Kasumi-1 (cell line): ENCODE measurements at regions not wholly inside any gene's neighbourhood (a gene's known extent, or its start where the extent isn't known, plus 50 kb on each side); places are given as distances from the start of the nearest gene placed in this dataset.

Experiments
- DNase-seq, 2 experiments: peaks; one replicate each; lab custom pipeline; 2025; lab: John Stamatoyannopoulos, UW

DNA sequence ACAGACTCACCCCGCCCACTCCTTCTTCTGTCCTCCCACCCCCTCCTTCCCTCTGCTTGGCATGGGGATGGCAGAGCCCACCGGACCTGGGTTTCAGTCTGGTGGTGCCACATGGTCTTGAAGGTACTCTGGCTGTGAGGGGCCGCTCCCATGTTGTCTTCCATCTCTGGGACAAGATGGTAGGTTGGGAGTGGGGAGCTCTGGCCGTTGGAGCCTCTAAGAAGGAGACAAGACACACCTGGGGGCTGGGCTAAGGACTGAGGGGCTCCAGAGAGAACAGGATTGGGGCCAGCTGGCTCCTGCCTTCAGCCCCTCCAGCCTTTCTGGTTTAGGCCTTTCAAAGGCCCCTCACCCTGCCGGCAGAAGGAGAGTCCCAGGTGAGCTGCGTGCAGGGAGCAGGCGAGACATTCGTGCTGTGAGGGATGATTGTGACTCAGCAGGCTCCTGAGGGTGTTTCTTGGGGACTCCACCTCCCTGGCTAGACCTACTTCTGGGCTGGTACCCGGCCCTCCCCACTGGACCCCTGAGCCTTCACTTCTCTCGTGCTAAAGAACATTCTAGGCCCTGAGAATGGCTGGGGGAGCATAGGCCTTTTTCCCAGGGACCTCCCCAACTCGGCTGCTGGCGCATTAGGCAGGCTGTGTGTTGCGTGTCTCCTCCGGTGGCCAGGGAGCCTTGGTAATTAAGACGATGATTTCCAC, 128.2 kb upstream of the HAAO start:
- DNase-seq: no peak

GRCh38 chr2:42918671-42919318, 126.4 kb upstream of the HAAO start:
- no peak for DNase-seq

GRCh38 chr2:42918041-42918440, 125.7 kb upstream of the HAAO start:
- DNase-seq: no peak

DNA sequence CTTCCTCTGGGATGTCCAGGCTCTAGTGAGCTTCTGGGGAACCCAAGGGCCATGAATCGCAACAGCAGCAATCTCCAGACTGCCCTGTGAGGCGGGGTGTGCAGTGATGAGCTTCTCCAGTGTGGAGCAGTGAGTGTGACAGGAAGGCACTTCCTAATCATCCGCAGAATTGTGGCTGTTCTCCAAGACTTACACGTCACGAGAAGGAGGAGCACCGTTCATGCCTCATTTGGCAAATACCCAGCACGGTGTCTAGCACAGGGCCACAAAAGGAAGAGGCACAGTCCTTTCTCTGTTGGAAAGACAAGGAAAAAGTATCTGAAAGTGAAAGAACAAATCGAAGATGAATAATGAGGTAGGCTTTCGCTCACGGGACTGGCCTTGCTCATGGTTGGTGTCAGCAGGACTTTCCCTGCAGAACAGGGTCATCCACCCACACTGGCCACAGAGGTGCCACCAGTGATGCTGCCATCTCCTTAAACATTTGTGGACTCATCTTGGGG, 125.1 kb upstream of the HAAO start:
- no peak for DNase-seq

DNA sequence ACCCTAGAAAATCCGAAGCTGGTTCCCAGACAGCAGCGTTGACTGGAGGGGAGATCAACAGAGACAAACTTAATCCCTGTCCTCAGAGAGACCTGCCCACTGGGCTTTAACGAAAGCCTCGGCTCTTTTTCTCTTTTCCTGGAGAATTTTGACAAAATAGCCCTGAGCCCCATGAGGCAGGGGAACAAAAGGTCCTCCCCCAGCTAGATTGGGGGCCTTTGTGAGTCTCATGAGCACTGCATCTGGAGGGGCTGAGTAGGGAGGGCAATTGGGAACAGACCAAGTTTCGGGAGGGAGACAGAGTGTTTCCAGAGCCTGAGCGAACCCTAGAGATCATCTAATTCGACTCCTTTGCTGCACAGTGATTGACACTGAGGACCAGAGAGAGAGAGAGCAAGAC, 123.9 kb upstream of the HAAO start:
- no peak for DNase-seq

GRCh38 chr2:42914860-42915259, 122.5 kb upstream of the HAAO start:
- no peak for DNase-seq

DNA sequence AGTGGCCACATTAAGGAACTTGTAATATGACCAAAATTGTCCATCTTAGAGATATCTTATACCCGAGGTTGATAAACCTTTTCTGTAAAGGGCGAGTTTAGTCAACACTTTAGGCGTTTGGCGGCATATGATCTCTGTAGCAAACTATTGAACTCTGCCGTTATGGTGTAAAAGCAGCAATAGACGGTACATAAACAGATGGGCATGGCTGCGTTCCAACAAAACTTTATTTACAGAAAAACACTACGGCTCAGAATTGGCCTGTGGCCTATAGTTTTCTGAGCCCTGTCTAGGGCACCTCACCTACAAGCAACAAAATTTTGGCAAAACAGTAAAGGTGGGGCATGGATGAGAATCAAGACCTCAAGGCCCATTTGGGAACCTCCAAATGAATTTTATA, 121.9 kb upstream of the HAAO start:
- no peak for DNase-seq

- DNase-seq: peak; percentile 63
These were observed 121.0 kb upstream of the HAAO start for GRCh38 chr2:42913280-42913878.

DNA sequence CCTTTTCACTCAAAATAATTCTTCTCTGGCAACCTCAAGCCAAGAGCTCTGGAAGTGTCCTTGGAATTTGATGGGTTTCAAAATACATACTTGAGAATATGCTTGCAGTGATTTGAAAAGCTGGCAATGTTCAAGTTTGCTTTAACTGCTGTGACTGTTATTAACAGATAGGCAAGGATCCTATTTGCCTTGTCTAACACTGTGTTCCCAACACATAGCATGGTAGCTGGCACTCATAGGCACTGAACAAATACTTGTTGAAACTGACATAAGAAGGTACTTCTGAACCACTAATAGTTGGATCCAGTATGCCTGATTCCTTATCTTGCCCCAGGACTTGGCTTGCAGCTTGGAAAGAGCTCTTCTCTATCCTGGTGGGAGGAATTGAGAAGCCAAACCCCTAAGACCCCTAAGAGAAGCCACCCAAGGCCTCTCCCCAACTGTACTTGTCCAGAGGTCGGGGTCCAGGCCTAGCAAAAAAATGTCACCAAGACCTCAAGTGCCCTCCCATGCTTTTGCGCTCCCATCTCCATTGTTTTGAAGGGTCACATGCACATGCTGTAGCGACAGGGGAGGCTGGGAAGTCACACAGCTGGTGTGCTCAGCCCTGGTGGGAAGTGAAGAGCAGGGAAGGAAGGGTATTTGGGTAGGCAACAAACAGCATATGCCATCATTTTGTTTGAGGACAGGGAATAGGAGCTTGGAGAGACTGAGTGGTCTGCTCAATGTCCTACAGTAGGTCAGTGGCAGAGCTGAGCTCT, 118.4 kb upstream of the HAAO start:
- no peak for DNase-seq

DNA sequence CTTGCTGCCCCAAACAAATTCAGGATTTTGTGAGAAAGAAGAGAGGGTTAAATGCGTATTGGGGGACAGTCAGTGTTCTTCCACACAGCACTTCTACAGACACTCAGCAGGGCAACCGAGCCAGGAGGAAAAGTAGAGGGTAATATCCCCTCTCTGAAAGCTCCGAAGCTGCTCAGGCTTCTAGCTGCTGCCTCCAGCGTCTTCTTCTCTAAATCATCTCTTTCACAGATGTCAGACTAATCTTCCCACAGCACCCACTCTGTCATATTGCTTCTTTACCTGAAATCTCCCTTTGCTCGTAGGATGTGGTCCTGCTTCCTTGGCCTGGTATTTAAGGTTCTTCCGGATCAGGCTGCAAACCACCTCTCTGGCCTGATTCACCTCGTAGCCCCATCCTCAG, 117.6 kb upstream of the HAAO start:
- DNase-seq: no peak

DNA sequence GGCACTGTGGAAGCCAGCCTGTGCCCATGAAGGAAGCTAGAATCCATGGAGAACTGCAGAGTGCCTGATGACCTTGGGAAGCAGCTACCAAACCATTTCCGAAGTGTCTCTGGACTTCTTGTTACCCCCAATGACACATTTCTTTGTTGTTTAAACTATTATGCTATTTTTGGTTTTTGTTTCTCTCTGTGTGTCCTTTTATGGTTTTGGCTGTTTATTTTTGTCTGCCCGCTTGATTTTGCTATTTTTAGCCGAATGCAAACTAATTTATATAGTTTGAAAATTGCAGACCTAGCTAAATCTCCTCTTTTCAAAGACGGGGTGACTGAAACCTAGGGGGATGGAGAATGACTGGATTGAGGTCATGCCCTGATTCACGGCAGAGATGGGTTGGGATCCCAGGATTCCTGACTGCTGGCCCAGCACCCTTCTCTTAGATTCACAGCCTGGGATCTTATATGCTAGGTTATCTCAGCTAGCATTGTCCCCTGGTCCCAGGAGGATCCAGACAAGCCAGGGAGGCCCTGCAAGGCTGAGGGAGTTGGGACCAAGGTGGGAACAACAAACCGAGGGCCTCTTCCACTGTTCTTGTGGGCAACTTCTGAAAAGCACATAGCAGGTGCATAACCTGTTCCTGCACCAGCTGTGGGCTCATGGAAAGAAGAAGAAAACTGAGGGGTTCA, 116.3 kb upstream of the HAAO start:
- DNase-seq: no peak

GRCh38 chr2:42907835-42908234, 115.5 kb upstream of the HAAO start:
- no peak for DNase-seq

- DNase-seq: no peak
These were observed 114.4 kb upstream of the HAAO start for GRCh38 chr2:42906557-42907411.

DNA sequence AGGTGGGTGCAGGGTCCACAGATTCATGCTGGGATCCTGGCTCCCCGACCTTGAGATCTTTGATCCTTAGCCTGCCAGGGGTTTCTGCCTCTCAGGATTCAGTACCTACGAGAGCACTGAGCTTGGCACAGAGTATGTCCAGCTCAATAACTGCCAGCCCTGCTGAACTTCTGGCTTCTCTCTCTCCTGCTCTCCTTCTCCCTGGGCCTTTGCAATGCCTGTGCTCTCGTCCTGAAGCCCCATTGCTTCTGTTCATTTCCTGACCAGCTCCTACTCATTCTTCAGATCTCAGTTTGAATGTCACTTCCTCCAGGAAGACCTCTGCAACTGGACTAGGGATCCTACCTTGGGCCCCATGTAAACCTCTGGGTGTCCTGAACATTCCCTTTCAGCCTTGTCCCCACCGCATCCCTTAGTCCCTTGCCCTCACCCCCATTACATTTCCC, 113.8 kb upstream of the HAAO start:
- DNase-seq: no peak

DNA sequence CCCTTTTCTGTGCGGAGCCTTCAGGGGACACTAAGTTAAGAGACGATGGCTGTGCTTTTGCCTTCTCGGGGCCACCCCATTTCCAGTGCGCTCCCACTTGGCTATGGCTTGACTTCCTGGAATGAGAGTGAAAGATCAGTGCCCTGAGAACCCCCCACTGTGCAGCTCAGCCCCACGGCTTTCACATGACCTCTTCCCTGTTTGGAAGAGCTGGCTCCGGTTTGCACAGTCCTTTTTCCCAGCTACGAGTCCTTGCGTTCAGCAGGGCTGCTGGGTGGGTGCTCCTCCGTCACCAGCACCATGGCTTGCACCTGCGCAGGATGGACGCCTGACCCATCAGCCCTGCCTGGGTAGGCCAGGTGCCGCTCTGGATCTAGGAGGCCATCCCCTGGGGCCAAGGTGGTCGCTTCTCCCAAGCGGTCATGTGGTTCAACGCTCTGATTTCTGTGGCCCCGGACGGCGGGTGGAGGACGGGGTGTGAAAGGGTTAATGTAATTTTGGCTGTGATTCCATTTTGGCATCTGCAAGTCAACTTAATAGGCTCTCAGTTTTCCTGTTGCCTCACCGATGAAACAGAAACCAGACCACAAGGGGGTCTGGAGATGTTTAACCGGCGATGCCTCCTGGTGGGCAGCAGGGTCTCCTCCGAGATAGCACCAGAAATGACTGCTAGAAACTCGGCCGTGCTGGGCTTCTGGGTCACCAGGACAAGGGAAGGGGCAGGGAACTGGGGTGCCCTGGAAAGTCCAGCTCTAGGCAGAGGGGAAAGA, 113.1 kb upstream of the HAAO start:
- DNase-seq: peak; percentile 36 to 38

- no peak for DNase-seq
These were observed 112.1 kb upstream of the HAAO start for GRCh38 chr2:42904576-42904876.

- DNase-seq: no peak
These were observed 111.6 kb upstream of the HAAO start for GRCh38 chr2:42903821-42904575.

DNA sequence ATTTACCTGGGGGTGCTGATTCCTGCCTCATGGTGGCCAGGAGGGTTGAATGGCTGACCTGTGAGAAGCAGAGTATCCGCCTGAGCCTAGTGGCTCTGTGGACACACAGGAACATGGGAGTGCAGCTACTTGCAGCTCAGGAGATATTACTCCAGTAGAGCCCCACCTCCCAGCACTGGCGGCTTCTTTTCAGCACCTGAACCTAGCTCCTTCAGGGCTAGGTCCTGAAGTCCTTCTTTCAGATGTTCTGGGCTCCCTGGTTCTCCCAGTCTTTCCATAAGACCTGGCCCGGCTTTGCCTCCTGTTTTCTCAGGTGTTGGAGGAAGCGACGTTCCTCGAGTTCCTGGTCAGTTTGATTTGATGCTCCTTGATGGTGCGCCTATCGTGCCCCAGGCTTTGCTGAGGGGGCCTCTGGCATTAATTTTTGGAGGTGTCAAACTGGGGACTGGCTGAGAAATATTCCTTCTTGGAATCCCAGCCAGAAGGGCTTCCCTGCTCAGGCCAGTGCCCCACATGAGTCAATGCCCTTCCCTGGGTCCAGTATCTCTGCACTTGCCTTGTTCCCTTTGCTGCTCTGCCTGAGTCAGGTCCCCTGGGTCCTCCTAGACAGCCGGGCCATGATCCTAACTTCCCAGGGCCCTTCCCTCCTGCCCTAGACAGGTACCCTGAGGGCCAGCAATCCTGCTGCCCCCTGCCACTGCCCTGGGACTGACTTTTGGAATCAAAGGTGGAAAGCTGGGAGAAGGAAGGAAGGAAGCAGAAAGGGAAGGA, 110.7 kb upstream of the HAAO start:
- DNase-seq: no peak

- DNase-seq: no peak
These were observed 108.8 kb upstream of the HAAO start for GRCh38 chr2:42901076-42901640.
